ENCODE measurements at regions not wholly inside any gene's neighbourhood (a gene's known extent, or its start where the extent isn't known, plus 50 kb on each side); places are given as distances from the start of the nearest gene placed in this dataset.
"Not testable (repeated sequence)": the region's sequence is repeated elsewhere in the genome, so short reads cannot be mapped to it uniquely, and the experiment has no call there.

- POLR2A ChIA-PET, result no interaction called here
- no peak for DNase-seq
- Mint-ChIP-seq H3K36me3 (ENCODE audit: low read depth) (no peaks in the 10 kb centered on the region), H3K4me3 (no peak overlapping the region), H3K27ac (no peak overlapping the region), H3K27me3 (no peaks in the 10 kb centered on the region), H3K4me1 (no peaks in the 10 kb centered on the region), H3K9me3 (no peaks in the 10 kb centered on the region)
- CTCF ChIA-PET, result no interaction called here
Measured at GRCh38 chr17:54172096-54172984, 349.6 kb downstream of the KIF2B start.

DNA sequence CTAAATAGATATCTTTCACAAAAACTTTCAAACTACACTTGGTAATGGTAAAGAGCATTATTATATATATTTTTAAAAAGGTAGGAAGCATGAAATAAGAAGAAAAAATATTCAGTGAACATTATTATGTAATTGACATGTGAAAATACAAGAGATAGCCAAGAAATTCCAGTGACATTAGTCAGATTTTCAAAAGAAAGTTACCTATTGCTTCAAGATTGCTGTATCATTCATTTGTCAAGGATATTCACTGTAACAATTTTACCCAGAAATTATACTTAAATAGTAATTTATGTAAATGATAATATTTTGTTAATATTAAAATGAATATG, 350.2 kb downstream of the KIF2B start:
- no peaks in the 10 kb centered on the region for H3K36me3 Mint-ChIP-seq (ENCODE audit: low read depth)
- H3K9me3 Mint-ChIP-seq, result no peaks in the 10 kb centered on the region
- no peak overlapping the region for H3K4me3 Mint-ChIP-seq
- ChIA-PET CTCF (no interaction called here), POLR2A (no interaction called here)
- H3K27ac Mint-ChIP-seq, result no peak overlapping the region
- H3K4me1 Mint-ChIP-seq, result no peaks in the 10 kb centered on the region
- H3K27me3 Mint-ChIP-seq, result no peaks in the 10 kb centered on the region
- no peak for DNase-seq

DNA sequence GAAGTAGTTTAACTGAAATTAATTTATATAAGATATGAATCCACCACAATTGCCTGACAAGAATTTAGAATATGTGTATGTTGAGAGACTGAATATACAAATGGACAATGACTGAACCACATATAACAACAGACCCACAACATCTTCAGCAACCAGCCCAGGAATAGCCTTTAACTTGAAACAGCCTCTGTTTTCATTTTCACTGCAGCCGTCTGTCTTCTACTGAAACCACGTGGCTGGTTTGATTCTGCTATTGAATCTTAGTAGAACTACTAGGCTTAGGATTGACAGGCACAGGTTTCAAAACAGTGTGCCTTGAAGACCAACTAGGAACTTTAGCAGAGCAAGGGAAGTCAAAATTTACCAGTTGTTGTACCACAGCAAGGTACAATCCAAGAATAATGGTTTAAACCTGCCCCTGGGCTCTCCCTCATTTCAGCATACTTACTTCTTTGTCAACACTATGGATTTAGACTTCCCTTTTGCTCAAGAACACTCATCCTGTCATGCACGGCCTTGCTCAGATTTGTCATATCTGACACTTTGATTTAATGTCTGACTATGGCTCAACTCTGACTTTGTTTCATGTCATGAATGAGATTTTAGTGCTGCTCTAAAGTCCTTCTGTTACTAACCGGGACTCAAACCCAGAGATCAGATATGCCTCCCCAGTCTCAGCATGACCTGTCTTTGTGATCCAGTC, 355.0 kb downstream of the KIF2B start:
- Mint-ChIP-seq H3K4me3 (no peak overlapping the region), H3K4me1 (no peaks in the 10 kb centered on the region), H3K36me3 (ENCODE audit: low read depth) (no peaks in the 10 kb centered on the region), H3K27ac (no peak overlapping the region), H3K27me3 (no peaks in the 10 kb centered on the region), H3K9me3 (peaks cover 5% of the 10 kb centered on the region)
- ChIA-PET POLR2A (no interaction called here), CTCF (interaction anchor here (0.7 kb wide), 1 partner anchor 33 kb away, joined by 3 read pairs; no protein-coding TSS in a partner anchor)
- DNase-seq, result no peak

GRCh38 chr17:54180950-54181349, 358.2 kb downstream of the KIF2B start:
- CTCF ChIA-PET, result interaction anchor here (1.0 kb wide), 1 partner anchor 15 kb away, joined by 3 read pairs; no protein-coding TSS in a partner anchor
- Mint-ChIP-seq H3K4me3 (no peak overlapping the region), H3K27ac (no peak overlapping the region), H3K27me3 (no peaks in the 10 kb centered on the region), H3K4me1 (no peaks in the 10 kb centered on the region), H3K9me3 (peaks cover 5% of the 10 kb centered on the region), H3K36me3 (ENCODE audit: low read depth) (no peaks in the 10 kb centered on the region)
- no peak for DNase-seq
- POLR2A ChIA-PET, result no interaction called here

GRCh38 chr17:54191261-54191660, 368.5 kb downstream of the KIF2B start:
- Mint-ChIP-seq H3K27me3 (no peaks in the 10 kb centered on the region), H3K4me3 (no peak overlapping the region), H3K4me1 (no peaks in the 10 kb centered on the region), H3K27ac (no peak overlapping the region), H3K9me3 (no peaks in the 10 kb centered on the region), H3K36me3 (ENCODE audit: low read depth) (no peaks in the 10 kb centered on the region)
- POLR2A ChIA-PET, result no interaction called here
- CTCF ChIA-PET, result no interaction called here
- DNase-seq, result no peak

DNA sequence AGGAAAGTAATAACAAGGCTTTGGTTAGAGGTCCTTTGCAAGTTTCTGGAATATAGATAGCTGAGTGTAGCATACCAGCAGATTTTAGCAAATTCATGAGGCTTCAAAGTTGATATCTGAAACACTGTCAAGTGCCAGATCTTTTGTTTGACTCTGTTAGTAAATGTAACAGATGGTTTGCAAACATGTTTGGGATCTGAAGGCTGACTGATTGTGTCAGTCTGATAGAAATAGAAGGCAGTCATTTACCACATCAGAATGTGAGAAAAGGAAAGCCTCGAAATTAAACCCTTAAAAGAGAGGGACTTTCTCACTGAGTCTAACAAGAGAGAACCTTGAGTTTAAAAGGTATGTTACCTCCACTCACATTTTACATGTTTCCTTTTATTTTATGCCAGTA, 371.5 kb downstream of the KIF2B start:
- CTCF ChIA-PET, result no interaction called here
- no peak for DNase-seq
- no peak overlapping the region for H3K27ac Mint-ChIP-seq

DNA sequence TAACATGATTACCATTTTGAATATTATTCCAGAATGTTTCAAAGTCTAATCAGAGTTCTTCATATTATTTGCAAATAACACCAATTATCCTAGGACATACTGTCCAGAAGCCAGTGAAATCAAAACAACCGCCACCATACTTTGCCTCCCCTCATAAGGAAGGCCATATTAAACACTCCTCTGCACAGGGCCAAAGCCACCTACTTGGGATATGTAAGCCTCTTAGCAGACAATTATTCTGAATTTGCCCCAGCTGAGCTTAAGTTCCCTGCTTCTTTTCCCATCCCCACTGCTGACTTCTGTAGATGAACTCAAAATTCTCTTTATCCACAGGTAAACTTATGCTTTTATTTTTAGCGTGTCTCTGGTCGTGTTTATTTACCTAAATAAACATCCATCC, 374.0 kb downstream of the KIF2B start:
- ChIA-PET POLR2A (no interaction called here), CTCF (no interaction called here)
- Mint-ChIP-seq H3K27ac (no peak overlapping the region), H3K4me1 (no peaks in the 10 kb centered on the region), H3K4me3 (no peak overlapping the region), H3K27me3 (no peaks in the 10 kb centered on the region), H3K9me3 (peaks cover 4% of the 10 kb centered on the region), H3K36me3 (ENCODE audit: low read depth) (no peaks in the 10 kb centered on the region)
- no peak for DNase-seq

More for the DNA sequence above, 371.5 kb downstream of the KIF2B start:
- Mint-ChIP-seq H3K9me3 (peaks cover 4% of the 10 kb centered on the region), H3K4me1 (no peaks in the 10 kb centered on the region), H3K36me3 (ENCODE audit: low read depth) (no peaks in the 10 kb centered on the region), H3K4me3 (no peak overlapping the region), H3K27me3 (no peaks in the 10 kb centered on the region)
- POLR2A ChIA-PET, result no interaction called here

GRCh38 chr17:54201380-54201779, 378.7 kb downstream of the KIF2B start:
- H3K27ac Mint-ChIP-seq; POLR2A ChIA-PET; CTCF ChIA-PET; H3K9me3 Mint-ChIP-seq; H3K27me3 Mint-ChIP-seq; H3K4me3 Mint-ChIP-seq; H3K4me1 Mint-ChIP-seq; H3K36me3 Mint-ChIP-seq (ENCODE audit: low read depth); DNase-seq: not testable (repeated sequence)

- ChIA-PET CTCF (no interaction called here), POLR2A (no interaction called here)
- peaks cover 5% of the 10 kb centered on the region for H3K9me3 Mint-ChIP-seq
Measured at GRCh38 chr17:54220829-54221228, 398.1 kb downstream of the KIF2B start.

GRCh38 chr17:54221499-54221898, 398.8 kb downstream of the KIF2B start:
- CTCF ChIA-PET, result no interaction called here
- Mint-ChIP-seq H3K36me3 (ENCODE audit: low read depth) (no peaks in the 10 kb centered on the region), H3K4me1 (no peaks in the 10 kb centered on the region), H3K9me3 (peaks cover 5% of the 10 kb centered on the region), H3K4me3 (no peak overlapping the region), H3K27me3 (no peaks in the 10 kb centered on the region), H3K27ac (no peak overlapping the region)
- DNase-seq, result no peak
- POLR2A ChIA-PET, result no interaction called here

More at GRCh38 chr17:54220829-54221228, 398.1 kb downstream of the KIF2B start:
- Mint-ChIP-seq H3K36me3 (ENCODE audit: low read depth) (no peaks in the 10 kb centered on the region), H3K4me1 (no peaks in the 10 kb centered on the region), H3K27ac (no peak overlapping the region), H3K27me3 (no peaks in the 10 kb centered on the region), H3K4me3 (no peak overlapping the region)
- DNase-seq, result no peak

DNA sequence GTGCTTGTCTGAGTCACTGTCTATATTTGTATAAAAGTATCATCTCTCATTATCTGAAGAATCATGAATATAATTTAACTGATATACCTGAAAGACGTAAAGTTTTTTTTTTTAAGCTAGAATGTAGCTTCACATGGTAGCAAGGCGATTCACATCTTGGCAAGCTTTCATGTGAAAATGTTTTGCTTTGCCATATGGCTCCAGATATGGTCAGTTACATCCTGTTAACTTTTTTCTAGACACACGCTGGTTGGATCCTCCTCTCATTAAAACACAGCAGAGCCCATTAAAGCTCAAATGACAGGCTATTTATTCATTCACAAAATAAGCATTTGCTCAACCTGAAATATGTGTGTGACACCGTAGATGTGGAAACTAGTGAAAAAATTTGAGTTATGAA, 412.8 kb downstream of the KIF2B start:
- H3K9me3 Mint-ChIP-seq, result peaks cover 10% of the 10 kb centered on the region
- POLR2A ChIA-PET, result no interaction called here

DNA sequence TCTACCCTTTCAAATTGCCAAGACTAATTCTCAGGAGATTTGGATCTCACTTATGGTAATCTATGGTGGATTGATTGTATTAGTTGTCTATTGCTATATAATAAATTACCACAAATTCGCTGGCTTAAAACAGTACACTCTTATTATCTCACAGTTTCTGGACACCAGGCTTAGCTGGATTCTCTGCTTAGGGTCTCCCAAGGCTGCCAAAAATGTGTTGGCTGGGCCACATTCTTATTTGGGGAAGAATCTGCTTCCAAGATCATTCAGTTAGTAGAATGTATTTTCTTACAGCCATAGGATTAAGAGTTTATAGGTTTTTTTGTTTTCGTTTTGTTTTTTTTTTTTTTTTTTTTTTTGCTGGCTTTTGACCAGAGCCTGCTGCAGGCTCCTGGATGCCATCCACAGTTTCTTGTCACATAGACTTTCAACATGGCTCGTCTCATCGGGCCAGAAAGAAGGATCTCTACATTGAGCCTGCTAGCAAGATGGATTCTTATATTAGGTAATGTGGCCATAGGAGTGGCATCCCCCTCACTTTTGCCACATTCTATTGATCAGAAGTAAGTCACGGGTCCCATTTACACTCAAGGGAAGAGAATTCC, 415.3 kb downstream of the KIF2B start:
- CTCF ChIA-PET, result no interaction called here

More for the DNA sequence above, 412.8 kb downstream of the KIF2B start:
- Mint-ChIP-seq H3K4me1 (no peaks in the 10 kb centered on the region), H3K36me3 (ENCODE audit: low read depth) (no peaks in the 10 kb centered on the region), H3K4me3 (no peak overlapping the region), H3K27ac (no peak overlapping the region), H3K27me3 (no peaks in the 10 kb centered on the region)
- CTCF ChIA-PET, result interaction anchor here (0.6 kb wide), 1 partner anchor 1034 kb away, joined by 3 read pairs; no protein-coding TSS in a partner anchor
- DNase-seq, result no peak

GRCh38 chr17:54239291-54239690, 416.6 kb downstream of the KIF2B start:
- Mint-ChIP-seq H3K4me3 (no peak overlapping the region), H3K27ac (no peak overlapping the region), H3K27me3 (no peaks in the 10 kb centered on the region), H3K4me1 (no peaks in the 10 kb centered on the region), H3K9me3 (peaks cover 12% of the 10 kb centered on the region), H3K36me3 (ENCODE audit: low read depth) (no peaks in the 10 kb centered on the region)
- ChIA-PET POLR2A (no interaction called here), CTCF (no interaction called here)
- no peak for DNase-seq

More for the DNA sequence above, 415.3 kb downstream of the KIF2B start:
- Mint-ChIP-seq H3K27me3 (no peaks in the 10 kb centered on the region), H3K27ac (no peak overlapping the region), H3K4me3 (no peak overlapping the region), H3K4me1 (no peaks in the 10 kb centered on the region), H3K36me3 (ENCODE audit: low read depth) (no peaks in the 10 kb centered on the region), H3K9me3 (peaks cover 13% of the 10 kb centered on the region)
- DNase-seq, result no peak
- POLR2A ChIA-PET, result no interaction called here
